NCI-H2081 (cell line): ENCODE measurements at regions not wholly inside any gene's neighbourhood (a gene's known extent, or its start where the extent isn't known, plus 50 kb on each side); places are given as distances from the start of the nearest gene placed in this dataset.
"Not testable (repeated sequence)": the region's sequence is repeated elsewhere in the genome, so short reads cannot be mapped to it uniquely, and the experiment has no call there.

Source experiments
- DNase-seq, 2 experiments: peaks; one replicate each; lab custom pipeline; 2025; lab: John Stamatoyannopoulos, UW

DNA sequence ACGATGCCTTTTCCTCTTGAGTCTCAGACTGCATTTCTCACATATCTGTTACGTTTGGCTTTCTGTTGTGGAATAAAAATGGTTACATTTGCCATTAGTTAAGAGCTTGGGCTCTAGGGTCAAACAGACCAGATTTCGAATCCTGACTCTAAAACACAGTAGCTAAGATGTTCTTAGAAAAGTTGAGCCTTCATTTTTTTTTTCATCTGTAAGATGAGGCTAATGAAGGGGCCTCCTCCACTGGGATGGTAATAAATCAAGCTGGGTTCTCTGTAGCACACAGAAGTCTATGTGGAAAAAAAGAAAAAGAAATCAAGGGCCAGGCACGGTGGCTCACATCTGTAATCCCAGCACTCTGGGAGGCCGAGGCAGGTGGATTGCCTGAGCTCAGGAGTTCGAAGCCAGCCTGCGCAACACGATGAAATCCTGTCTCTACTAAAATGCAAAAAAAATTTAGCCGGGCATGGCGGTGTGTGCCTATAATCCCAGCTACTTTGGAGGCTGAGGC, 49.9 kb upstream of the CAPRIN1 start:
- no peak for DNase-seq

- DNase-seq: no peak
Measured at GRCh38 chr11:33999393-33999792, 52.1 kb upstream of the CAPRIN1 start.

- DNase-seq: no peak
Measured at GRCh38 chr11:33997584-33998251, 53.8 kb upstream of the CAPRIN1 start.

DNA sequence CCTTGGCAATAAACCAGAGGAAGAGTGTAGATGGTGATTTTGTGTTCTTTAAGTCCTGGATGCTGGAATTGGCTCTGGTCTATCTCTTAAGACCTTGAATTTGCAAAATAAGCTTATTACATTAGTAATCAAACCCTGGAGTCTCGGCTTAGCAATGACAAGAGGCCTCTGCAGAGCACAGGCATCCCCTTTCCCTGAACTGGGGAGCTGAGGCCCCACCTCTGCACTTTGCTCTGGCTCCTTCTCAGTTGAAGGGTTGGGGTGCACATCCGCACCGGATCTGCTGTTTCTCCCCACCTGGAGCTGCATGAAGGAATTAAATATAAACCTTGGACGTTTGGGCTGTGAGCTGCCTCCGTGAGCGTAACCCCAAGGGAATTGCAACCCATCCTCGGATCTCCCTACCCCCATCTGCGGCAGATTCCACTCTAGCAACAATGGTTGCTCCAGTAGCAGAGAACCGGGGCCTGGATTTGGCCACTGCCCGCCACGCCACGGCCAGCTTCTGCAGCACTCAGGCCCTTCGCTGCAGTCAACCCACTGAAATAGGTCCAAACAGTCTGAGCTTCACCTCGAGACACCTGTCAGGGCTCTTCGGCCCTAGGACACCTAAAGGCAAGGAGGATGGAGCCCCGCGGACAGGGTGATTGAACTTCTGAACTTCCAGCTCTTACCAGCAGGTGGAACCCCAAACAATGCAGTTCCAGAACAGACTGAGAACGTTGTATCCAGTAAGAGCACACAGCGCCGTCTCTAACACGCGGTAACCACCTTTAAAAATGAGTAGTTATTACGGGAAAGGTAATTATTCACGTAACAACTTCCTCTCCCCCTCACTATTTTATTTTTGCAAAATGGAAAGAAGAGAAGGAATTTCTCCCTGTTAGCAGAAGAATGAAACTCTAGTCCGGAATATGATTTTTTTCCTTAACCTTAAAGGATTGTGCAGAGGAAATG, 54.8 kb upstream of the CAPRIN1 start:
- peak; percentile 61 to 83 for DNase-seq

DNA sequence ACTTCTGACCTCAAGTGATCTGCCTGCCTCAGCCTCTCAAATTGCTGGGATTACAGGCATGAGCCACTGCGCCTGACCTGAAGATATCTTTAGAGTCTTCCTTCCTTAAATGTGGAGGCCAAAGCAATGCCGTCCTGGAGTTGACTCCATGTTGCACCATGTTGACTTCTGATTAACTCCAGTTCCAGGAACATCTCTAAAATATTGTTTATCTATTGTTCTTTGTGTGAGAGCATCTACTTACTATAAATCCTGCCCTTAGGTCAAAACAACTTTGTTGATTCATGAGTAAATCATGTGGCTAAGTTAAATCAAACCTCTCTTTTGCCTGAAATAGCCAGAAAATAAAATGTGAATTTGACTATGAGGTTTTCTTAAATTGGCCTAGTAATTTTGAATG, 56.6 kb upstream of the CAPRIN1 start:
- no peak for DNase-seq

DNA sequence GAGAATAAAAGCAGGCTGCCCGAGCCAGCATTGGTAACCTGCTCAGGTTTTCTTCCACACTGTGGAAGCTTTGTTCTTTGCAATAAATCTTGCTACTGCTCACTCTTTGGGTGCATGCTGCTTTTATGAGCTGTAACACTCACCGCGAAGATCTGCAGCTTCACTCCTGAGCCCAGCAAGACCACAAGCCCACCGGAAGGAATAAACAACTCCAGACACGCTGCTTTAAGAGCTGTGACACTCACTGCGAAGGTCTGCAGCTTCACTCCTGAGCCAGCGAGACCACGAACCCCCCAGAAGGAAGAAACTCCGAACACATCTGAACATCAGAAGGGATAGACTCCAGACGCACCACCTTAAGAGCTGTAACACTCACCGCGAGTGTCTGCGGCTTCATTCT, 60.4 kb upstream of the CAPRIN1 start:
- DNase-seq: not testable (repeated sequence)

GRCh38 chr11:33990131-33990530, 61.4 kb upstream of the CAPRIN1 start:
- DNase-seq: not testable (repeated sequence)

GRCh38 chr11:33989461-33989860, 62.1 kb upstream of the CAPRIN1 start:
- no peak for DNase-seq

DNA sequence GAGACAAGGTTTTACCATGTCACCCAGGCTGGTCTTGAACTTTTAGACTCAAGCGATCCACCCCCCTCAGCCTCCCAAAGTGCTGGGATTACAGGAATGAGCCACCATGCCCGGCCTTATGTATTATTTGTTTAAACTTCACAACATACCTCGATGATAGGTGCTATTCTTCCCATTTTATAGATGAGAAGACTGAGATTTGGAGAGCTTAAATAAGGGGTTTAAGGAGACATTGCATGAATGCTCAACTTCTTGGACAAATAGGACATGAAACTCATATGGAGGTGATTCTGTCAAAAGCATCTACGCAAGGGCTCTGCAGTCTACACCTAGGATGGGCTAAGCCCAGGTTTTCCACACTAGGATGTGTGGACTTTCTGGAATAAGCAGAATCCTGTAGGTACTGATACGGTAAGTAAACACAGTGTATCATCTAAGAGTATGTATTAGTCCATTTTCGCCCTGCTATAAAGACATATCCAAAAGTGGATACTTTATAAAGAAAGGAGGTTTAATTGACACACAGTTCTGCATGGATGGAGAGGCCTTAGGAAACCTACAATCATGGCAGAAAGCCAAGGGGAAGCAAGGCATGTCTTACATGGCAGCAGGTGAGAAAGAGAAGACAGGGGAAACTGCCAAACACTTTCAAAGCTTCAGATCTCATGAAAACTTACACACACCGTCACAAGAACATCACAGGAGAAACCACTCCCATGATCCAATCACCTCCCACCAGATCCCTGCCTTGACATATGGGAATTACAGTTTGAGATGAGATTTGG, 62.8 kb upstream of the CAPRIN1 start:
- no peak for DNase-seq

- DNase-seq: peak; percentile 86 to 90
Measured at GRCh38 chr11:33987975-33988580, 63.5 kb upstream of the CAPRIN1 start.

- no peak for DNase-seq
Measured at GRCh38 chr11:33987545-33987944, 64.0 kb upstream of the CAPRIN1 start.

- DNase-seq: not testable (repeated sequence)
Measured at GRCh38 chr11:33986597-33987501, 64.7 kb upstream of the CAPRIN1 start.

- no peak for DNase-seq
Measured at GRCh38 chr11:33984682-33985389, 66.7 kb upstream of the CAPRIN1 start.

- DNase-seq: no peak
Measured at GRCh38 chr11:33982661-33983060, 68.9 kb upstream of the CAPRIN1 start.

DNA sequence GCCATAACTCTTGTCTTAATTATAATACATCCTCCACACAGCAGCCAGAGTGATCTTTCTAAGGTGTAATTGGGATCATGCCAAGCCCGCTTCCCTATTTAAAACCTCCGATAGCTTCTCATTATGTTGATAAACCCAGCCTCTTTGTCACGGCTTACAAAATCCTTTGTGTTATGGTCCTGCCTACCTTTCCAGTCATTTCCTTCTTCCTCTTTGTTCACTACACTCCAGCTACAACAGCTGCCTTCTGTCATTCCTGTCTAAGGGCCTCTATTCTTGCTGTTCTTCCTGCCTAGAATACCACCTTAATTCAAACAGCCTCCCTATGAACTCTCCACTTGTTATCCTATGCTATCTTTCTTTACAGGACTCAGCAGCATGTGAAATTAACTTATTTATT, 70.6 kb upstream of the CAPRIN1 start:
- peak; percentile 74 to 93 for DNase-seq

- DNase-seq: no peak
Measured at GRCh38 chr11:33978376-33978775, 73.2 kb upstream of the CAPRIN1 start.

GRCh38 chr11:33977676-33978075, 73.9 kb upstream of the CAPRIN1 start:
- DNase-seq: no peak

DNA sequence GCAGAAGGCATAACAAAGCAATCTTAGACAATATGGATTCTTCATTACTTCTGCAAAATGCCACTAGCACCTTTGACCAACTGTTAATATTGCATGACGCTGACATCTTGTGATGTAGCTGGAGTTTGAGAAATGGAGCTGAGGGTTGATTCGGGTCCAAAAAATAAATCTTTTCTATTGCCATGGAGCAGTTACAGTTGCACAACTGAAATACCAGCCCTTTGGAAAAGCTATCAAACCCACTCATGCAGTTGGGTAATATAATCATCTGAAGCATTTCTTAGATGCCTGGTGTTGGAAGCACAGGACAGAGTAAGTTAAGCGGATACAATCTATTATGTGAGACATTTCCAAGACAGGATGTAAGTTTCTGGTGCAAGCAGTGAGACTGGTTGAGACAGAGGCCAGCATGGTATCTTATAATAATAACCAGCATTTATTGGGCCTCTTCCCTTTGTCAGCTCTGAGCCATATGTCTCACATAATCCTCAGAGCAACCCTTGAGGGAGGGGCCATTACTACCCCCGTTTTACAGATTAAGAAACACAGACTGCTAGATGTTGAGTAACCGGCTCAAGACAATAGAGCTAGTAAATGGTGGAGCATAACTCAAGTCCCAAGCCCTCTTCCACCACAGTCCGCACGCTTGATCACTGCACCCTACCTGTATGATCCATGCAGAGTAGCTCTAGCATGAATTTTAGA, 74.9 kb upstream of the CAPRIN1 start:
- no peak for DNase-seq

- DNase-seq: no peak
Measured at GRCh38 chr11:33974804-33975203, 76.7 kb upstream of the CAPRIN1 start.
